ENCODE measurements at regions not wholly inside any gene's neighbourhood (a gene's known extent, or its start where the extent isn't known, plus 50 kb on each side); places are given as distances from the start of the nearest gene placed in this dataset.

GRCh38 chr20:59424976-59425375 lies 124.6 kb downstream of the EDN3 start:
- no peak for TF ChIP-seq CTCF (conservative IDR thresholded peaks at IDR 0.05 in 1 of 2, IDR thresholded peaks at IDR 0.05 in 1 of 2; ENCODE audit: low read depth in 1 of 2, low read length in 2 of 2)
- no peak for TF ChIP-seq EZH2 (IDR thresholded peaks at IDR 0.05; ENCODE audit: low read length, missing control alignments)

Data from fibroblast of lung (primary cell).